GM21381 (cell line): ENCODE measurements at regions not wholly inside any gene's neighbourhood (a gene's known extent, or its start where the extent isn't known, plus 50 kb on each side); places are given as distances from the start of the nearest gene placed in this dataset.
"Not testable (repeated sequence)": the region's sequence is repeated elsewhere in the genome, so short reads cannot be mapped to it uniquely, and the experiment has no call there.

Experiments used
- ATAC-seq: cut with Tn5 transposase; IDR thresholded peaks from one replicate; pipeline ENCODE4 v1.9.1; 2021; ENCODE audit warnings: mild to moderate bottlenecking, moderate library complexity; ENCODE audit not compliant: unreplicated experiment

DNA sequence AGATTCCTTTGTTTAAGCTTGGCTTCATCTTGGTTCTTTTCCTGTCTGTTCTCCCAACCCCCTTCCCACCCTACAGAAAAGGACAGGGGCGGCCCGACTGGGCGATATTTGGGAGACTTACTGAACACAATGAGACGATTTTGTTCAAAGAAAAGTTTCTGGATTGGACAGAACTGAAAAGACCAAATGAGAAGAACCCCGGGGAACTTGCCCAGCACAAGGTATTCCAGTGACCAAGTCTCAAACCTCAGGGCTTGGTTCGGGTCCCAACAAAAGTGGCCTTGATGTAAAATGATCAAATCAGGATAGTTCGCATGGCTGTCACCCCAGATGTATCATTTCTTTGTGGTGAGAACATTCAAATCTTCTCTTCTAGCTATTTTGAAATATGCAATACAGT, 73.9 kb upstream of the LYZL2 start:
- ATAC-seq: not testable (repeated sequence)

DNA sequence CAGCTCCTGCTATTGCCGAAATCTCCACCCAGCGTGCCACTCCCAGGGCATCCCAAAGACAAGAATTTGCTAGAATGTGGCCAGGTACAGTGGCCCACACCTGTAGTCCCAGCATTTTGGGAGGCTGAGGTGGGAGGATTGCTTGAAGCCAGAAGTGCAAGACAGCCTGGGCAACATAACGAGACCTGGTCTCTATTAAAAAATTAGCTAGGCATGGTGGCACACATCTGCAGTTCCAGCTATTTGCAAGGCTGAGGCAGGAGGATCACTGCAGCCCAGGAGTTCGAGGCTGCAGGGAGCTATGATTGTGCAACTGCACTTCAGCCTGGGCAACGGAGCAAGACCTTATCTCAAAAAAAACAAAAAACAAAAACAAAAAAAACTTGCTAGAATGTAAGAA, 73.3 kb upstream of the LYZL2 start:
- ATAC-seq: no peak

DNA sequence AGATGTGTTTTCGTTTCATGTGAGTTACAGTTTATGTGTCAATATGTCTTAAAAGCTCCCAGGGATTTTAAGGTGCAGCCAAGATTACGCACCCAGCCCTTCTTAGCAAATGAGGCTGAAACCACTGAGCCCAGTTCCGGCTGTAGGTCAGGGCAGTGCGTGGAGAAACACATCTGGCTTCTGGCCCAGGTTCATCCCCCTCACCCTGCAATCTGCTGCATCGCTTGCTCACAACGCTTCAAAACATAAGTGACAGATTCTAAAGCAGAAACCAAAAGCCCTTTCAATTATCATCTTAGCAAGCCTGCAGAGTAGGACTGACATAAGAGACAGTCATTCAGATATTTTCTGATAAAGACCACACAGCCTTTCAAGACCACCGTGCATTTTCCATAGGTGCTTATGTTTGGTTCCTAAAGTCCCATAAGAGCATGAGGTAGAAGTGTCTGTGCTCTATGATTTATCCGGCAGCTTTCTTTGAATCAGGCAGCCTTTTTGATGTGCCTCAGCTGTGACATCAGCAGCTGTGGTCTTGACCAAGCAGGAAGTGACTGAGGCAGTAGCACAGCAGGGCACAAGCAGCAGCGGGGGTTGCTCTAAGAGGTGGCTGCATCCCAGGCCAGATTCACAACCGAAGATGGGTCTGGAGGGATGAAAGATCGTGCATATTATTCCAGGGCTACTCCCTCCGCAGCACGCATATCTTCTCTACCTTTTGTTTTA, 72.1 kb upstream of the LYZL2 start:
- ATAC-seq: peak; percentile 55

DNA sequence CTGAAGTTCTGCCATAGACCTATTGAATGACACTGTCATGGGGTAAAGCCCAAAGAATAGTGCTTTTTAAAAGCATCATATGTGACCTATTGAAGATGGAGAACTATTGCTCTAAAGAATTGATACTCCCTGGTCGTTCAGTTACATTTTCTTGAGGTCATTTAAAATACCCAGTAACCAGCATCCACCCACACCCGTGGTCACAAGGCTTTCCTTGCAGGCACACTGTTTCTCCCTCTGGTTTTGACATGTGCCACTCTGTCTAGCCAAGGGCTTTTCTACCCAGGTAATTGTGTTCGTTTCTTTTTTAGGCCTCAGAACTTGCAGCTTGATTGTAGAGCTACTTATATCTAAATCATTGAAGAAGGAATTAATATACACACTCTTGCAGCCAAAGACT, 68.3 kb upstream of the LYZL2 start:
- ATAC-seq: no peak

DNA sequence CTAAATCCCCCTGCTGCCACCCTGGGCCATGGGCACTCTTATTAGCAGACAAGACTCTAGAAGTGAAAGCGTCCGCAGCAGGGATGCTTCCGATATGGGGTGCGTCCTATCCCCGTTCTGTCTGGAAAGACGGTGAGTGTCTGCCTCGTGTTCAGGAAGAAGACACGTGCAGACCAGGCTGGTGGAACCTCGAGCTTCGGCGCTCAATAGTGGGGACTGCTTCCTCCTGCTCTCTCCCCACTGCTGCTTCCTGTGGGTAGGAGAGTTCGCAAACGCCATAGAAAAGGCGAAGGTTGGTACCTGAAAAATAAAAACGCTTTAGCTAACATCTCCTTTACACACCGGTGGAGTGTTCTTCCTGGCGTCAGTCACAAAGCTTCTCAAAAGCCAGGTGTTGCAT, 67.7 kb upstream of the LYZL2 start:
- ATAC-seq: not testable (repeated sequence)

- ATAC-seq: not testable (repeated sequence)
These were observed 67.0 kb upstream of the LYZL2 start for GRCh38 chr10:30696416-30697185.

GRCh38 chr10:30695481-30696236, 66.1 kb upstream of the LYZL2 start:
- not testable (repeated sequence) for ATAC-seq

- ATAC-seq: no peak
These were observed 65.1 kb upstream of the LYZL2 start for GRCh38 chr10:30694518-30695228.

DNA sequence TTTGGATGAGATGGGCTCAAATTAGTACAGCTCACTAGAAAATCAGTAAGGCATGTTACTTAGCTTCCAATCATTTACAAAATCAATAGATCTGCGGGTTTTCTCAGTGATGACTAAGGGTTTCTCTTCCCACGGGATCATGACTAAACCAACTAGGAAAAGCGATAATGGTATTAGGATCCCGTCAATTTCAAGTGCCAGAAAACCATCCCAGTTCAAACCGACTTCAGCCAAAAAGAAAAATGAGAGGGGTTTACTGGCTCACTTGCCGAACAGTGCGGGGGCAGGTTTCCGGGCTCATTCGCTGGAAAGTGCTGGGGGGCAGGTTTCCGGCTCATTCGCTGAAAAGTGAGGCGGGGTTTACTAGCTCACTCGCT, 62.1 kb upstream of the LYZL2 start:
- no peak for ATAC-seq

- ATAC-seq: not testable (repeated sequence)
These were observed 61.5 kb upstream of the LYZL2 start for GRCh38 chr10:30690948-30691638.

- ATAC-seq: no peak
These were observed 58.9 kb upstream of the LYZL2 start for GRCh38 chr10:30688456-30688855.

DNA sequence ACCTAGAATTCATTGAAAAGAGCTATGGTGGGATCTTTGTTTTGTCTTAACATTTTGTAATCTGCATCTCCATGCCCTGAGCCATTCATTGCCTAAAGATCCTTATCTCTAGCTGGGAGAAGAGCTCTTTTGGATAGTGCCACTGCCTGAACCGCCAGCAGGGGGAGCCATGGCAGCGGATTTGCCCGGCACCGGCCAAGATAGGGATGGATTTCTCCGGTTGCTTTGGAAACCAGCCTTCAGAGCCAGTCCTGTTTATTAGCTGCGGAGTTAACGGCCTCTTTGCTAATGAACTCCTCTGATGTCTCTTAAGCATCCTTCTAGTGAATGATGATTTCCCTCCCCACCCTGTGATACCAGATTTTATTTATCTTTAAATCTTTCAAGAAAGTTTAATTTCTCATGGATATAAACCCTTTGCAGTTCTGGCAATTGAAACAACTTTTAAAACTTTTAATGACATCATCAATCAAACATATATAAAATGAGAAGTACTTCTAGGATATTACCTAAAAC, 58.2 kb upstream of the LYZL2 start:
- peak; percentile 61 for ATAC-seq

- no peak for ATAC-seq
These were observed 57.2 kb upstream of the LYZL2 start for GRCh38 chr10:30686708-30687107.

DNA sequence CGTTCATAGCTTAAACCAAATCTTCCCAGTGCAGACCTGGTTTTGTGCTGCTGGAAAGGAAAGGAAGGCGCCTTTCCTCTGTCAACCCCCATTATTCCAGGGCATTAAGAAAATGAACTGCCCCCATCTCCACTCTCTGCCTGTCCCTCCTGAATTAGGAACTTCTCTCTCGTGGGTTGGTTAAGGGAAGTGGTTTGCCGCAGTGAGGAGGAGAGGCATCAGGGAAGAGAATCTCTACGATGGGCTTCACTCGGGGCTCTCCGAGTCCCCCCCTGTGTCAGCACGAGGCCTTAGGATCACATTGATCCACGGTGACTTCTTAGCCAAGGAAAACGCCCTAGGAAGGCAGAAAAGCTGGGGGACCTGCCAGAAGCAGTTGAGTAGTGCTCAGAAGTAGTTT, 53.9 kb upstream of the LYZL2 start:
- ATAC-seq: no peak

GRCh38 chr10:30682377-30683199, 53.0 kb upstream of the LYZL2 start:
- not testable (repeated sequence) for ATAC-seq

GRCh38 chr10:30680908-30681307, 51.4 kb upstream of the LYZL2 start:
- no peak for ATAC-seq
